ENCODE measurements at regions not wholly inside any gene's neighbourhood (a gene's known extent, or its start where the extent isn't known, plus 50 kb on each side); places are given as distances from the start of the nearest gene placed in this dataset.

DNA sequence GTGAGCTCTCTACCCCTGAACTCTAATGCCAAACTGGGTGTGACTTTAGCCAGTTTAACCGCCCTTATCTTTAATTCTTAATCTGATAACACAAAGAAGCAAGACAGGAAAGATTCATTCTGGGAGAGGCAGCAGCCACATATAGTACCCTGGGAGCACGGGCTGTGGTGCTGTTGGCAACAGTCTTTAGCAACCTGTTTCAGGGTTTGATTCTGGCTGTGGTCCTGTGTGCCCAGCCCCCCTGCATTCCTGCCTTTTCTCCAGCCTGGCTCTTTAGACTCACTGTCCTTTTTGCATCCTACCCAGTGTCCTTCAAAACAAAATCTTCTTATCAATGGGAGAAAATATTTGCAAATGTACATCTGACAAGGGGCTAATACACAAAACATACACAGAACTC, 275.2 kb downstream of the GXYLT1 start:
- DNase-seq, result no peak

DNA sequence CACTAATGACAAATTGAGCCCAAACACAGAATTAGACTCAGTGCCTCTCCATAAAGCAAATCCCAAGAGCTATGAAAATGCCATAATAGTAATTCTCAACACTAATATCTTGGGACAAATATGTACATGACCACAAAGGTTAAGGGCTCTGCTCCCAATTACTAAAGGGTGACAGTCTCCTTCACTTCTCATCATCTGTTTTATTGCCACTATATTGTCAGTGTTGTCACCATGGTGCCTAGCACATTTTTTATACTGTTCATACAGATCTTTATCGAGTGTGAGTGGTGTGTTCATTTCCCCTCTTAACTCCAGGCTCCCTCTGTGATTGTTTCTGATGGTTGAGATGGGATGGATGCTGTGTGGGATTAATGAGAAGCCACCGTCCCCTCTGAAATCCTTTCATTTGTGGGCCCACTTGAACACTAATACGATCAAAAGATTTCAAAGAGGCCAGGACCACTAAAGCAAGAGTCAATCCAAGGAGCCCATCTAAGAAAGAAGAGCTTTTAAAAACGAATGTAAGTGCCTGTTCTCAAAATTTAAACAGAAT, 277.7 kb downstream of the GXYLT1 start:
- DNase-seq, result no peak

DNA sequence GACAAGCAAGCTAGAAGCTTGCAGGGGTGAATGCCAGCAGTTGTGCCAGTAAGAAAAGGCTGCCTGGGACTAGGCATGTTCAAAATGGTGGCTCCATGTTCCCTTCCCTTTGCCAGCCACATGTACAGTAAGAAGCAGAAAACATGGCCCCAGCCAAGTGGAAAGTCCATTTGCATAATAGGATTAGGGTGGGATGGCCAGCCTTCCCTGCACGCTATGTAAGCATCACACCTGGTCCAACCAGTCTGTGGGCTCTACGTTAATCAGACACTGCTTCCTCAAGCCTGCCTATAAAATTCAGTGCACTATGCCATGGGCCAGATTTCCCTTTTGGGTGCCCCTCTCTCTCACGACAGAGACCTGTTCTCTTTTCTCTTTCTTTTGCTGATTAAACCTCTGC, 288.4 kb downstream of the GXYLT1 start:
- no peak for DNase-seq

DNA sequence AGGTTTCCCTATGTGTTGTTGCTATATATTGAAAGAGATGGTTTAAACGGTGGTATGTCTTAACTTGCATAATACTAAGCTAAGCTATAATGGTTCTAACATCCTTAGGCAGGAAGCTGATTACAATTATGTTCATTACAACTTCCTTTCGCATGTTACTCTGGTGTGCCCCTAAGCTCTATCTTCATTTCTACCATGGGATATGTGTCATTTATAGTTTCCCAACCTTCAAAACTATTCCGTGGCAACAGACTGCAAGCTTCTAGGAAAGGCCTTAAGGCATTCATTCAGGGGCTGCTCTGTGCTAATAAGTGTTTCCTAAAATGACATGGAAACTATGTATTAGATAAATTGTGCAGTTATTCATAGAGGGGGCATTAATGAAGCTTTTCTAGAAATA, 294.6 kb downstream of the GXYLT1 start:
- DNase-seq, result no peak

DNA sequence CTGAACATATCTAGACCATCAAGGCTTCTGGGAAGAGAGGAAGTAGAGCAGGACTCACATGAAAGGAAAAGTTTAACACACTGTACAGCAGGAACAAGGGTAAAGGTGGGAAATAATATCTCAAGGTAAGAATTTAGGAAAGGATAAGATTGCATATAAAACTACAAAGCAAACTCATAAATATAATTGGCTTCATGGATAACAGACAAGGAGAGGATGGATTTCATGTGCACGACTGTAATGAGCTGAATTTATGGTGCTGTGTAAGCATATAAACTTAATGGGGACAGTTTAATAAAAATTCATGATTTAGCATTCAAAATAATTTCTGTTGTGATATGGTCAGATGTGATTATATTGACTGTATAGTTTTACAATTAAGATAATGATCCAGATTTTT, 298.0 kb downstream of the GXYLT1 start:
- DNase-seq, result no peak

DNA sequence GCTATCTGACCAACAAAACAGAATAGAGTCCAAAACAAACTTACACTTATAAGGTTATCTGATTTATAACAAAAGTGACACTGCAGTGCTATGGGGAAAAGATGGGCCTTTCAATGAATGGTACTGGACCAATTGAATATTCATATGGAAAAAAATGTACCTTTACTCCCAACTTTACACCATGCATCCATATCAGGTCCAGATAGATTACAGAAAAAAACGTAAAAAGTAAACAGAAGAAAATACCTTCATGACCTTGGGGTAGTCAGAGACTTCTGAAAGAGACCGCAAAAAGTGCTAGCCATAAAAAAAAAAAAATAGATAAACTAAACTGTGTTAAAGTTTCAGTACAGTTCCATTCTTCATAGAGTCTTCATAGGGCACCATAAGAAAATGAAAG, 308.3 kb downstream of the GXYLT1 start:
- DNase-seq, result no peak

DNA sequence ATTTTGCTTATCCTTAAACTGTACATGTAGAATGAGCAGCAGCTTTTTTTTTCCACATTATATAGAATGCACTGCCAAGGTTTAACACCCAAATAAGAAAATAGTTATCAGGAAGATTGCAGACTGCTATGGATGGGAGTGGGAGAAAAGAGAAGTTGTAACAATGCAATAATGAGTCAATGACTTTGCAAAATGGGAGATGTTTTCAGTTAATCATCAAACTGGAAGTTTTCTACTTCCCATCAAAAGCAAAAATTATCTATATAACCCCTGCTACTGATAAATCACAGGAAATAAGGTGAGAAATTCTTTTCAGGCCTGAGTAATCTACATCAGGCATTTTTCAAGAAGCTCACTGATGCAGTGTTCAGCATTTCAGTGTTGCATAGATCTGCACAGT, 309.1 kb downstream of the GXYLT1 start:
- DNase-seq, result no peak

DNA sequence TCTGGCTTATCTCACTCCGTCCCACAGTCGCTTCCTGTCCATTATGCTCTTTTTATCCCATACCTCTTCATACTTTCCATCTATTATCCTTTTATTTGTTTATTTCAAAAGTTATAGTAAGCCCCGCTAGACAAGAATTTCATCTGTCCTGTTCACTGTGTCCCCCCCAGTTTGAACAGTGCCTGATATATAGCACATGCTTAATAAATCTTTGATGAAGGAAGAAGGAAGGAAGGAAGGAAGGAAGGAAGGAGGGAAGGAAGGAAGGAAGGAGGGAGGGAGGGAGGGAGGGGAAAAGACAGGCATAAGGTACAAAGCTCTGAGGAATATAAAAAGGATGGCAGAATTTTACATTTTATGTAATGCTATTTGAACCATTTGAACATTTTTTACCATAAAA, 324.7 kb downstream of the GXYLT1 start:
- DNase-seq, result no peak

DNA sequence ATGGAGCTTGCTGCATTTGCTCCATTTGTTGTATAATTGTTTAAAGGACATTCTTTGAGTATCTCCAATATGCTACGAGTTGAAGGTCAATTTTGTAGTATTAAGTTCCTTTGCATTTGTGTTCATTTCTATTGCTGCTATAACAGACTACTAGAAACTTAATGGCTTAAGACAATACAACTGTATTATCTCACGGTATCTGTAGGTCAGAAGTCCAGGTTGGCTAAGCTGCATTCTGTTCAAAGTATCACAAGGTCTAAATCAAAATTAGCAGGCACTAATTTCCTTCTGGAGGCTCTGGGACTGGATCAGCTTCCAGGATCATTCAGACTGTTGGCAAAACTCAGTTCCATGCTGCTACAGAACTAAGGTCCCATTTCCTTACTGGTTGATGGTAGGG, 340.6 kb downstream of the GXYLT1 start:
- DNase-seq, result no peak

DNA sequence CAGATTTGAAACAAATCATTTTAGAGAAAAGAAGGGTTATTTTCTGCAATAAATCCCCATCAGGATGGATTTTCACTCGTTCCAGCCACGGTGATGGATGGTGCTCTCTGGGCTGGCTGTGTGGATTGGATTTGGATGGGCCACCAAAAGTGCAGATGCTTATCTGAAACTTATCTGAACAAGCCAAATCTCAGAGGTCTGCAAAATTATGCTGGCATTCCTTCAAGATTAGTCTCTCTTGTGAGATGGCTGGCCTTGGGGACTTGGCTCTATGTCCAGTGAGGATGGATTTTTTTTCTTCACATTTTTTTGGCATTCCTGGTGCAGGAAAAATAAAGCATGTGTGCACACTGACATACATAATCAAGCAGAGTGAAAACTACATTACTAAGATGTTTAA, 341.9 kb downstream of the GXYLT1 start:
- DNase-seq, result no peak

DNA sequence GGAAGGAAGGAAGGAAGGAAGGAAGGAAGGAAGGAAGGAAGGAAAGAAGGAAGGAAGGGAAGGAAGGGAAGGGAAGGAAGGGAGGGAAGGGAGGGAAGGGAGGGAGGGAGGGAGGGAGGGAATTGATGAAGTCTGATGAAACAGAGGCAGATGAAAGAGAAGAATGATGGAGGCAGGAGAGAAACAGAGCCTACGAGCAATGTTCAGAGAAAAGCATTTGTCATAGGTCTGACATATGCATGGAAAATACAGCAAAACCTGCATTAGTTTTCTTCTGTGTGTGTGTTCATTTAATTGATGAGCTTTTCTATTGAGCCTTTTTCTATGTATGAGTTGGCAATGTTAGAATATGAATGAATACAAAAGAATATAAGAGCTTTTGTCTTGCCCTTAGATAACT, 343.4 kb downstream of the GXYLT1 start:
- DNase-seq, result no peak

DNA sequence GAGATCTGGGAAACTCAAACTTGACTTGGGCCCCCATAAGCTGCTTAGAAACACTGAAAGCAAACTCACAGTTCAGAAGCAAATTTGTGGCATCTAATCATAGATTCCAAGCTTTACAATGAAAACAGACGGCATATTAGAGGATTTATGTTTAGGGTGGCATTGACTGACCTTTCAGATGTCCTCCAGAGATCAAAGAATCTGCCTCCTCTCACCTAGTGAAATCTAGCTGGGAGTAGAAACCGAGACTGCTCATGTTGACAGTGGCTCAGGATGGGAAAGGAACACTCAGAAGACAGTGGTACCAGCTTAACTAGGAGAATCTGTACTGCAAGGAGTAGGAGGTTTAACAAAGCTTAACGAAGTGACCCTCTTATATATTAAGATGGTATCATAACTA, 345.0 kb downstream of the GXYLT1 start:
- no peak for DNase-seq

DNA sequence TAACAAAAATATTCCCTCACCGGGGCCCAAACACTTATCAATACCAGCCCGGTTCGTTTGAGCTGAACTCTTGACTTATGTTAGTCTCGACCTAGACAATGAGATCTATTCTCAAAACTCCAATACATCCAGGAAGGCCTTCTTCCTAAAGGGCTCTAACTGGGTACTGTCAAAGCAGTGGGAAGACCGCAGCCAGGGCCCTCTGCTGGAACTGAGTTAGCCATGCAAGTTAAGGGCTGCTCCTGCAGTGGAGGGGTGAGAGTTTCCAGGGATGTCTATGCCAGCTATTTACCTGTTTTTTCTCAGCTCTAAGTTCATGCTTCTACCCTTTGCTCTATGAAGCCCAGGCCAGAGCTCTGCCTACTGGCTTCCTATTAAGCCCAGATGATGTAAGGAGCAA, 348.8 kb downstream of the GXYLT1 start:
- no peak for DNase-seq

DNA sequence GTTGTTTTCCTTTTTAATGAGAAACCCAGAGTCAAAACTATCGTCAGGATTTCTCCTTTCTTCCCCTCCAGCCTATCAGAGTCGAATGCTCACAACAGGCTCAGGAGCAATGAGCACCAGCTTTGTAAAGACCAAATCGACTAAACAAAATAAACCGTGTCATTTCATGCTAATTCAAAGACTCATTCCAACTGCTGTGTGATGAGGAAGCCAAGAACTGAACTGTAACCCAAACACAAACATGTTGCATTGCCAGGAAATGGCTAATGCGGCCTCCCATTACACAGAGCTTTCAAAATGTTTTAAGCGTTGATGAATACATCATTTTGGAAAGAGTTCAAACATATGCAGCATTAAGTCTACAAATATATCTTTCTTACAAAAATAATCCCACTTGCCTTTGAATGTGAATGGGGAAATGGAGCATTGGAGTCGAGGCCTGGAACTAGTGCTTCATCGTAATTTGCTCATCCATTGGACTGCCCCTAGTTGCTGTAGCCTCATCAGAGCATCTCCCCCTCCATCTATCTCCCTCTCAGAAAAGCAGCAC, 349.5 kb downstream of the GXYLT1 start:
- peak; percentile 43 for DNase-seq

DNA sequence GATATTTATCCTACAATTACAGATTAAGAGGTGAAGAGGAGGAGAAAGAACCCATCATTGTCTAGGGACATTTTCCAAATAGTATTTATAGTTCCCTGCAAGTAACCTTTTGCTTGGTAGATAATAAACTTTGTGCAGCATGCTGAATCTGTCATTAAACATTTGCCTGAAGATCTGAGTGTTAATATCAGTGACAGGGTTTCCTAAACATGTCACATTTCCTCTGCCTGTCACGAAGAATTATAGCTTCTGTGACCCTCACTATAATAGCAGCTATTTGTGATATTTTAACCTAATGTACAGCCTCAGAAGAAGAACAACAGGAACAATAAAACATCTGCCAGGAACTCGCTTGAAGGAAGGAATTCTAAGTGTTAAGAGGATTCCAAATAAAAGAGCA, 350.3 kb downstream of the GXYLT1 start:
- DNase-seq, result no peak

DNA sequence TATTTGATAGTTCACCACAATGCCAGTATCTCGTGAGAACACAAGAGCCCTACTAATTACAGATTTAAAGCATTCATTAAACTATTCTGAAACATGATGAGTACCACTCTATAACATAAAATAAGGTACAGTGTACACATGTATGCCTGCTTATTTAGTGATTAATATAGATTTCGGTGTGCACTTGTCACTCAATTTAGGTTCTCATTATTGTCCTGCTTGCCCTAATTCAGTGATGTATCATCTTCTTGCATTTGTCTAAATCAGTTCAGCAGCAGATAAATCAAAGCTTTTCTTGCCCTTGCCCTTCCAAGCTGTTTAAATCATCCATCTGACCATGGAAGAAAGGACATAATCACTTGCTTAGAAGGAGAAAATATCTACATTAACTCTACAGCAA, 359.7 kb downstream of the GXYLT1 start:
- no peak for DNase-seq

DNA sequence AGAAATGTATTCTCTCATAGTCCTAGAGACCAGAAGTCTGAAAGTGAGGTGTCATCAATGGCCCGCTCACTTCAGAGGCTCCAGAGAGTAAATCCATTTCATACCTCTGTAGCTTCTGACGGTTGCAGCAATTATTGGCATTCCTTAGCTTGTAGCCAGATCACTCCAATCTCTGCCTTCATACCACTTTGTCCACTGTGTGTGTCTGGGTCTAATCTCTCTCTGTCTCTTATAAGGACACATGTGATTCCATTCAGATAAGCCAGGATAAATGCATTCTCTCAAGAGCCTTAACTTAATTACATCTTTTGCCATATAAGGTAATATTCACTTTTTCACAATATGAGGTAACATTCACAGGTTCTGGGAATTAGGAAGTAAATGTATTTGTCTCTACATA, 365.7 kb downstream of the GXYLT1 start:
- no peak for DNase-seq

DNA sequence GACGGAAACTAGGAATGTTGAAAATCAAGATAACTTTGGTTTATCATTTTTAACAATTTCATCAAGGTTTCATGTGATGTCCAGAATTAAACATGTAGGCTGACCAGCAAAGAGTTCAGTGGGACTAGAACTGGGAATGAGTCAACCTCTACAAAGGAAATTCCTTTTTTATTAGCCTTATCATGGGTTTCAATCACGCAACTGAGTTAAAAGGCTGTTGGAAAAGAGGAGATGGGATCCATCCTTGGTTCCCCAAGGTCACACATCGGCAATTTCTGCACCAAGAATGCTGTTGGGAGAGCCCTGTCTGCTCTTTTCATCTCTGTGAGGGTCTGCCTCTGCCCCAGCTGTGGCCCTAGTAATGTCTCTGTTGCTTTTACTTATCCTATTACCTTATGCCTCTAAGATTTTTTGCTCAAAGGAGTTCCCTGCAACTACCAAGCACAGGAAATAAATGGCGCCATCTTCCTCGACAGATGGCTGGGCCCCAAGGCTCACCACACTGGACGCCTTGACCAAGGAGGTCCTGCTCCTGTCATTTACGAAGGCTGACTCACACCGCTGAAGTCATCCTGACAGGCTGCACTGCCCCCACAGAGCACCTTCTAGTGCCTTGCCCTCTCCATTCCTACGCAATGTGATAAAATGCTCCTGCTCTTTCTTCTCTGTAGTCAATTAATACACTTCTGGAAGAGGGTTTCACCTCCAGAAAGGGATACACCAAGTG, 367.4 kb downstream of the GXYLT1 start:
- DNase-seq, result no peak

DNA sequence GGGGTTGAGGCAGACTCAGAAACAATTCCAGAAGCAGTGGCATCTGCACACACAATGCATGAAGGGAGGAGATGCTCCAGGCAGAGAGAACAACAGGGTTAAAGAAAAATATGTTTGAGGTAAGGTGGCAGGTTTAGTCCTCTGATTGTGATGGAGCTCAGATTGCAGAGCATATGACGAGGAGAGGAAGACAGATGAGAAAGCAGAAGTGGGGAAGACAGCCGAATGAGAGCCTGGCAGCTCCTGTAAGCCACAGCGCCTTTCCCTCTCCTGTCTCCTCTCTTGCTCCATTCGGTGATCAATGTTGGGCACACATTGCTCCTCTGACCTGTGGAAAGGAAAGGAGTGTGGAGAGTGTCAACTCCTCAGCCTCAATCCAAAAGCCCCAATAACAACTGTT, 372.2 kb downstream of the GXYLT1 start:
- no peak for DNase-seq

DNA sequence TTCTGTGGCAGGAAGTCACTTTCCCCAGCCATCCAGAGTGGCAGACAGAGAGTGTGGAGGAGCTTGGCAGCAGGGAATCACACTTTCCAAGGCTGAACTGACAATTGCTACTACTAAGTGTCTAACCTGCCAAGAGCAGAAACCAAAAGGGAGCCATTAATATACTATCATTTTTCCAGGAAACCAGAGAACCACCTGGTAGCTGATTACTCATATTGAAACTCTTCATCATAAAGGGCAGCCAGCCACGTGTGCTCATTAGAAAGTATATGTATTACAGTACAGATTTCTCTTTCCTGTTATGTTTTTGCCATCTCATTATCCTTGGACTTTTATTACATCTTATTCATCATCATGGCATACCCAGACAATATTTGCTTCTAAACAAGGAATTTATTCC, 374.9 kb downstream of the GXYLT1 start:
- no peak for DNase-seq

DNA sequence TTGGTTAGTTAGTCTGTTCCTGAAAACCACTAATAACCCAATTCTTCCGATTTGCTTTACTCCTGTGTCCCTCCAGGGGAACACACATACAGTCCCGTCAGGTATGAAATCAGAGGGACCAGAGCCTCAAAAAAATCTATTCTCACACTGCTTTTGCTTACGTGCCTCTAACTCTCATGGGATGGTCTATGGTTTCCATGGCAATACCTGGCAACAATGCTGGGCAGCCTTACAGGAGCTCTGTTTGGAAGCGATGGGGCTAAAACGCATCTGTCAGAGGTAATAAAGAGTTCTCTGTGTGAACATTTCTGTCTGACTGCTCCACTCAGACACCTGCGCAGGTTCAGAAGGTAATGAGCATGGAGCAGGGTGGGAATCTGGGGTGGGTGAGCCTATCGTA, 376.2 kb downstream of the GXYLT1 start:
- no peak for DNase-seq

DNA sequence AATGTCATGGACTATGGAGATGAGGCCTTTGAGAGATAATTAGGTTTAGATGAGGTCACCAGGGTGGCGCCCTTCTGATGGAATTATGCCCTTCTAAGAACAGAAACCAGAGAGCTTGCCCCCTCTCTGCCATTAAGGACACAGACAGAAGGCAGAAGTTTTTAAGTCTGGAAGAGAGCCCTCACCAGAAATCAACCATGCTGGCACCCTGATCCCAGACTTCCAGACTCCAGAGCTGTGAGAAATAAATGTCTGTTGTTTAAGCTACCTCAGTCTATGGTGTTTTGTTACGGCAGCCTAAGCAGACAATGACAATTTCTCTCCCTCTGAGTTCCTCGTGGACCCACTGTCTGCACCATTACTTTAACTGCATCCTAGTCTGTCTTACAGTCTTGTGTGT, 382.0 kb downstream of the GXYLT1 start:
- DNase-seq, result no peak

DNA sequence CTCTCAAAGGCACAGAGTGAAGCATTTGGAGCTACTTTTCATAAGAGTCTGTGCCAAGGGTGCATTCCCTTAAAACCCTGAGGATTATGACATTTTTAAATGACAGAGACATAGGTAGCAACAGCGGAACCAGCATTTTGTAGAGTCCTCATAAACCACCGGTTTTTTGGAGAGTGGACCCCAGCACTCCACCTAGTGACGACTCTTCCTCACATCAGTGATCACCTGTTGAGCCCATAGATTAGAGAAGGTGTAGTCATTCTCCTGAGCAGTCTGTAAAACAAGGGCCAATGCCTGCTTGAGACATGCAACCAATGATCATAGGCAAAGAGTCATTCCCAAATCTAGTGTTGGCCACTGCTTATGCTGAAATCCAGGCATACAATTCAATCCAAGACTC, 399.1 kb downstream of the GXYLT1 start:
- DNase-seq, result no peak

DNA sequence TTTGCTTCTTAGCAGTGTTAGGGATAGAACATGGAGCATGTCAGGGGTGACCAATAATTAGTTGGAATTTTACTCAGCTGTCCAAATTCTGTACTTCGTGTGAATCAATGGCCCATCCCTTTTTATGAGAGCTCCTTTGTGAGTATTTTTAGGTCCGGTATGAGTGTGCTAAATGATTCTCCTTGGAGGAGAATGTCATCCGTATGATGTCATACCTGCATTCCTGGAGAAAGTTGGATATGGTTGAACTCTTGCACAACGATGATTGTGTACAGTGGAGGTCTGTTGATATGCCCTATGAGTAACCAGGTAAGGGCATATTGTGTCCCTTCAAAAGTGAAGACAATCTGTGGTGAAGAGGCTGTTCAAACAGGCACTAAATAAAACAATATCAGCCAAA, 400.8 kb downstream of the GXYLT1 start:
- no peak for DNase-seq

DNA sequence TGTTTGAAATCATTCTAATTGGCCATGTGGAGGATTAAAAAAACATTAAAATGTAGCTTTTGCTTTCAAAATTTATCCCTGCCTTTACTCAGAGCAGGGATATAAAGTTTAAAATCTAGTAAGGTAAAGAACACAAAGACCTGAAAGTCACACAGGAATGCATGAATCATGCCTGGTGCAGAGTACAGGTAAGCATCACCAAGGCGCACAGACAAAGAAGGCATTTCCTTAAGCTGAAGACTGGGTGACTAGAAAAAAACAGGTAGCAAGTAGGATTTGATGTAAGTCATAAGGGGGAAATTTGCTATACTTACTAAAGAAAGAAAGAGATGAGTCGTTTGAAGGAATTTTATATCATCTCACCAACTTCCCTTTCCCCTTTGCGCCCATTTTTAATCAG, 405.6 kb downstream of the GXYLT1 start:
- no peak for DNase-seq

Data from fibroblast of skin of right quadriceps (primary cell).